ENCODE measurements at regions not wholly inside any gene's neighbourhood (a gene's known extent, or its start where the extent isn't known, plus 50 kb on each side); places are given as distances from the start of the nearest gene placed in this dataset.

DNA sequence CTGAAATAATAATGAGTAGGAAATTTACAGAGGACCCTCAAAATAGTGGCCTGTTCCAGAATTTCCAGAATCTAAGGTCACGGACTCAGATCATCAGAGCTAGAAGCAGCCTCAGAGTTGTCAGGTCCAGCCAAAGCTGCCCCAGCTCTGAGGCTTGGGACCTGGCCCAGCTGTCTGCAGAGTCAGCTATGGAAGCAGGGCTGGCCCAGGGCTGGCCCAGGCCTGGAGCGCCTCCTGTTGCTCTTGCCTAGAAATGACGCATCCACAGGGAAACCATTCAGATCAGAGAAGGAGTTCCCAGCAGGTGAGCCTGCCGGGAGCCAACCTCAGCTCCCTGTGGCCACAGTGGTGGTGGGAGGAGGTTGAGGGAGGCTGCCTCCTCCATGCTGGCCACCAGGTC lies 106.7 kb upstream of the ARL4C start:
- no peaks in the 10 kb centered on the region for H3K9me2 ChIP-seq (ENCODE audit: low read depth, low read length)
- no peaks in the 10 kb centered on the region for H3F3A ChIP-seq (ENCODE audit: insufficient read depth, low read length)
- H3K9ac ChIP-seq (ENCODE audit: low read length) = no peak overlapping the region
- no peaks in the 10 kb centered on the region for H4K20me1 ChIP-seq (ENCODE audit: insufficient read depth, low read length)
- TF ChIP-seq EZH2 (IDR thresholded peaks at IDR 0.05; ENCODE audit: borderline replicate concordance, low read length) = no peak
- TF ChIP-seq, protein P1, sequence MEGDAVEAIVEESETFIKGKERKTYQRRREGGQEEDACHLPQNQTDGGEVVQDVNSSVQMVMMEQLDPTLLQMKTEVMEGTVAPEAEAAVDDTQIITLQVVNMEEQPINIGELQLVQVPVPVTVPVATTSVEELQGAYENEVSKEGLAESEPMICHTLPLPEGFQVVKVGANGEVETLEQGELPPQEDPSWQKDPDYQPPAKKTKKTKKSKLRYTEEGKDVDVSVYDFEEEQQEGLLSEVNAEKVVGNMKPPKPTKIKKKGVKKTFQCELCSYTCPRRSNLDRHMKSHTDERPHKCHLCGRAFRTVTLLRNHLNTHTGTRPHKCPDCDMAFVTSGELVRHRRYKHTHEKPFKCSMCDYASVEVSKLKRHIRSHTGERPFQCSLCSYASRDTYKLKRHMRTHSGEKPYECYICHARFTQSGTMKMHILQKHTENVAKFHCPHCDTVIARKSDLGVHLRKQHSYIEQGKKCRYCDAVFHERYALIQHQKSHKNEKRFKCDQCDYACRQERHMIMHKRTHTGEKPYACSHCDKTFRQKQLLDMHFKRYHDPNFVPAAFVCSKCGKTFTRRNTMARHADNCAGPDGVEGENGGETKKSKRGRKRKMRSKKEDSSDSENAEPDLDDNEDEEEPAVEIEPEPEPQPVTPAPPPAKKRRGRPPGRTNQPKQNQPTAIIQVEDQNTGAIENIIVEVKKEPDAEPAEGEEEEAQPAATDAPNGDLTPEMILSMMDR (IDR thresholded peaks at IDR 0.05; ENCODE audit: low read length) = peak; percentile 37; the same call in 1 of the 2 replicates
- no peaks in the 10 kb centered on the region for H3K36me3 ChIP-seq (ENCODE audit: insufficient read depth, low read length)
- no peak overlapping the region for H3K4me2 ChIP-seq (ENCODE audit: low read length)
- H3K27me3 ChIP-seq (ENCODE audit: insufficient read depth, low read length) = no peaks in the 10 kb centered on the region
- no peak overlapping the region for H3K27ac ChIP-seq (ENCODE audit: low read depth, low read length, poor library complexity, severe bottlenecking)
- H3K4me3 ChIP-seq (ENCODE audit: low read depth, low read length, poor library complexity, severe bottlenecking) = no peak overlapping the region
- H3K4me1 ChIP-seq (ENCODE audit: insufficient read depth, low read length, severe bottlenecking) = no peaks in the 10 kb centered on the region
- H3K9me3 ChIP-seq (ENCODE audit: low read length) = no peaks in the 10 kb centered on the region
- no peaks in the 10 kb centered on the region for H3K79me2 ChIP-seq (ENCODE audit: insufficient read depth, low read length)
- no peak overlapping the region for H2AFZ ChIP-seq (ENCODE audit: low read length)

- Histone ChIP-seq H3K9me3 (ENCODE audit: low read length) (no peaks in the 10 kb centered on the region), H4K20me1 (ENCODE audit: insufficient read depth, low read length) (no peaks in the 10 kb centered on the region), H2AFZ (ENCODE audit: low read length) (no peak overlapping the region), H3K4me1 (ENCODE audit: insufficient read depth, low read length, severe bottlenecking) (no peaks in the 10 kb centered on the region), H3K9me2 (ENCODE audit: low read depth, low read length) (no peaks in the 10 kb centered on the region), H3K4me2 (ENCODE audit: low read length) (no peak overlapping the region), H3K27ac (ENCODE audit: low read depth, low read length, poor library complexity, severe bottlenecking) (no peak overlapping the region), H3K4me3 (ENCODE audit: low read depth, low read length, poor library complexity, severe bottlenecking) (no peak overlapping the region), H3K36me3 (ENCODE audit: insufficient read depth, low read length) (no peaks in the 10 kb centered on the region), H3K79me2 (ENCODE audit: insufficient read depth, low read length) (no peaks in the 10 kb centered on the region), H3F3A (ENCODE audit: insufficient read depth, low read length) (no peaks in the 10 kb centered on the region), H3K27me3 (ENCODE audit: insufficient read depth, low read length) (no peaks in the 10 kb centered on the region), H3K9ac (ENCODE audit: low read length) (no peak overlapping the region)
- TF ChIP-seq, protein P1 (IDR thresholded peaks at IDR 0.05; ENCODE audit: low read length) = no peak
- TF ChIP-seq EZH2 (IDR thresholded peaks at IDR 0.05; ENCODE audit: borderline replicate concordance, low read length) = no peak
These were observed 104.3 kb upstream of the ARL4C start for GRCh38 chr2:234601213-234601612.

GRCh38 chr2:234597576-234597861 lies 100.6 kb upstream of the ARL4C start:
- no peak for TF ChIP-seq EZH2 (IDR thresholded peaks at IDR 0.05; ENCODE audit: borderline replicate concordance, low read length)
- TF ChIP-seq, protein P1 (IDR thresholded peaks at IDR 0.05; ENCODE audit: low read length) = no peak

More at GRCh38 chr2:234597576-234597861, 100.6 kb upstream of the ARL4C start:
- no peak overlapping the region for H3K9ac ChIP-seq (ENCODE audit: low read length)
- H3K4me3 ChIP-seq (ENCODE audit: low read depth, low read length, poor library complexity, severe bottlenecking) = no peak overlapping the region
- no peaks in the 10 kb centered on the region for H3K4me1 ChIP-seq (ENCODE audit: insufficient read depth, low read length, severe bottlenecking)
- no peaks in the 10 kb centered on the region for H3K79me2 ChIP-seq (ENCODE audit: insufficient read depth, low read length)
- H3K9me2 ChIP-seq (ENCODE audit: low read depth, low read length) = no peaks in the 10 kb centered on the region
- H3F3A ChIP-seq (ENCODE audit: insufficient read depth, low read length) = no peaks in the 10 kb centered on the region
- H2AFZ ChIP-seq (ENCODE audit: low read length) = no peak overlapping the region
- no peaks in the 10 kb centered on the region for H3K9me3 ChIP-seq (ENCODE audit: low read length)
- H3K27me3 ChIP-seq (ENCODE audit: insufficient read depth, low read length) = no peaks in the 10 kb centered on the region
- no peak overlapping the region for H3K27ac ChIP-seq (ENCODE audit: low read depth, low read length, poor library complexity, severe bottlenecking)
- H3K36me3 ChIP-seq (ENCODE audit: insufficient read depth, low read length) = no peaks in the 10 kb centered on the region
- no peak overlapping the region for H3K4me2 ChIP-seq (ENCODE audit: low read length)
- no peaks in the 10 kb centered on the region for H4K20me1 ChIP-seq (ENCODE audit: insufficient read depth, low read length)

Data from OCI-LY1 (cell line).